ENCODE measurements at regions not wholly inside any gene's neighbourhood (a gene's known extent, or its start where the extent isn't known, plus 50 kb on each side); places are given as distances from the start of the nearest gene placed in this dataset.

DNA sequence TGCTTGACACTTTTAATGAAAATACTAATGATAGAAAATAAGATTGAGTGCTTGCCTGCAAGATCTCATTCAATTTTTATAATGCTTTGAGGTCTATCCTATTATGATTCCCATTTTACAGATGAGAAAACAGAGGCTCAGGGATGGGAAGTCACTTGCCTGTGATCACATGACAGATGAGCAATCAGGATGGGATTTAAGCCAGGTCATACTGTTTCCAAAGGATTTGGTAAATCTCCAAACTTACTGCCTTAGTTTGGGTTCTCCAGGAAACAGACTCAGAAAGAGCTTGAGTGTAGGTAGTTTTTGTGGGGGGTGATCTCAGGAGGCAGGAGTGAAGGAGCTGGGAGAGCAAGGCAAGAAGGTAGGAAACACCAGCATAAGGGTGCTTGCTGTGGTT, 456.3 kb downstream of the MAFB start:
- TF ChIP-seq, protein P1, sequence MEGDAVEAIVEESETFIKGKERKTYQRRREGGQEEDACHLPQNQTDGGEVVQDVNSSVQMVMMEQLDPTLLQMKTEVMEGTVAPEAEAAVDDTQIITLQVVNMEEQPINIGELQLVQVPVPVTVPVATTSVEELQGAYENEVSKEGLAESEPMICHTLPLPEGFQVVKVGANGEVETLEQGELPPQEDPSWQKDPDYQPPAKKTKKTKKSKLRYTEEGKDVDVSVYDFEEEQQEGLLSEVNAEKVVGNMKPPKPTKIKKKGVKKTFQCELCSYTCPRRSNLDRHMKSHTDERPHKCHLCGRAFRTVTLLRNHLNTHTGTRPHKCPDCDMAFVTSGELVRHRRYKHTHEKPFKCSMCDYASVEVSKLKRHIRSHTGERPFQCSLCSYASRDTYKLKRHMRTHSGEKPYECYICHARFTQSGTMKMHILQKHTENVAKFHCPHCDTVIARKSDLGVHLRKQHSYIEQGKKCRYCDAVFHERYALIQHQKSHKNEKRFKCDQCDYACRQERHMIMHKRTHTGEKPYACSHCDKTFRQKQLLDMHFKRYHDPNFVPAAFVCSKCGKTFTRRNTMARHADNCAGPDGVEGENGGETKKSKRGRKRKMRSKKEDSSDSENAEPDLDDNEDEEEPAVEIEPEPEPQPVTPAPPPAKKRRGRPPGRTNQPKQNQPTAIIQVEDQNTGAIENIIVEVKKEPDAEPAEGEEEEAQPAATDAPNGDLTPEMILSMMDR (IDR thresholded peaks at IDR 0.05; ENCODE audit: extremely low read depth in 1 of 2, insufficient read depth in 1 of 2, low read depth in 1 of 2, low read length in 2 of 2) = no peak
- TF ChIP-seq POLR2A (IDR thresholded peaks at IDR 0.05; ENCODE audit: low read depth, low read length) (no peak), FOS (IDR thresholded peaks at IDR 0.05; ENCODE audit: borderline replicate concordance, insufficient read depth, low read length) (no peak), JUN (IDR thresholded peaks at IDR 0.05; ENCODE audit: borderline replicate concordance, insufficient read depth, insufficient read length, low read depth) (no peak), EZH2 (IDR thresholded peaks at IDR 0.05; ENCODE audit: borderline replicate concordance, low read depth, low read length, severe bottlenecking) (no peak), POLR2AphosphoS5 (IDR thresholded peaks at IDR 0.05; ENCODE audit: insufficient read depth, low read depth, low read length) (no peak), MYC (IDR thresholded peaks at IDR 0.05; ENCODE audit: low read depth, low read length) (no peak)
- TF ChIP-seq, protein P2, sequence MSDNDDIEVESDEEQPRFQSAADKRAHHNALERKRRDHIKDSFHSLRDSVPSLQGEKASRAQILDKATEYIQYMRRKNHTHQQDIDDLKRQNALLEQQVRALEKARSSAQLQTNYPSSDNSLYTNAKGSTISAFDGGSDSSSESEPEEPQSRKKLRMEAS (IDR thresholded peaks at IDR 0.05; ENCODE audit: insufficient read depth, insufficient read length) = no peak
